PFSK-1 (cell line): ENCODE measurements at regions not wholly inside any gene's neighbourhood (a gene's known extent, or its start where the extent isn't known, plus 50 kb on each side); places are given as distances from the start of the nearest gene placed in this dataset.

ENCODE experiments used
- FOXP2 ChIP-seq: optimal IDR thresholded peaks from 2 replicates; pipeline ENCODE3; 2011; ENCODE audit warnings: borderline replicate concordance, control low read depth, inconsistent platforms; ENCODE audit not compliant: insufficient read depth; ENCODE audit errors: extremely low read length, extremely low read depth
- POLR2AphosphoS5 ChIP-seq: IDR thresholded peaks from 2 replicates; pipeline ENCODE4 v1.6.1; 2012; ENCODE audit warnings: low read depth, mild to moderate bottlenecking, control low read depth, low read length, moderate library complexity
- SIN3A ChIP-seq: IDR thresholded peaks from 2 replicates; pipeline ENCODE4 v1.6.1; 2012; ENCODE audit warnings: mild to moderate bottlenecking, low read length, moderate library complexity, borderline replicate concordance; ENCODE audit not compliant: insufficient read depth
- TAF1 ChIP-seq: IDR thresholded peaks from 2 replicates; pipeline ENCODE4 v1.6.1; 2012; ENCODE audit warnings: low read length, control low read depth, borderline replicate concordance; ENCODE audit not compliant: insufficient read depth
- TF ChIP-seq, protein P1 (sequence below), 2 experiments: IDR thresholded peaks; 2 replicates each; pipeline versions ENCODE4 v1.6.1 to v1.8.0; 2011 to 2012; ENCODE audit warnings: low read depth in 2 of 2, low read length in 2 of 2, control low read depth in 1 of 2, inconsistent platforms in 1 of 2, mild to moderate bottlenecking in 1 of 2, moderate library complexity in 1 of 2; ENCODE audit not compliant: insufficient read depth in 1 of 2

DNA sequence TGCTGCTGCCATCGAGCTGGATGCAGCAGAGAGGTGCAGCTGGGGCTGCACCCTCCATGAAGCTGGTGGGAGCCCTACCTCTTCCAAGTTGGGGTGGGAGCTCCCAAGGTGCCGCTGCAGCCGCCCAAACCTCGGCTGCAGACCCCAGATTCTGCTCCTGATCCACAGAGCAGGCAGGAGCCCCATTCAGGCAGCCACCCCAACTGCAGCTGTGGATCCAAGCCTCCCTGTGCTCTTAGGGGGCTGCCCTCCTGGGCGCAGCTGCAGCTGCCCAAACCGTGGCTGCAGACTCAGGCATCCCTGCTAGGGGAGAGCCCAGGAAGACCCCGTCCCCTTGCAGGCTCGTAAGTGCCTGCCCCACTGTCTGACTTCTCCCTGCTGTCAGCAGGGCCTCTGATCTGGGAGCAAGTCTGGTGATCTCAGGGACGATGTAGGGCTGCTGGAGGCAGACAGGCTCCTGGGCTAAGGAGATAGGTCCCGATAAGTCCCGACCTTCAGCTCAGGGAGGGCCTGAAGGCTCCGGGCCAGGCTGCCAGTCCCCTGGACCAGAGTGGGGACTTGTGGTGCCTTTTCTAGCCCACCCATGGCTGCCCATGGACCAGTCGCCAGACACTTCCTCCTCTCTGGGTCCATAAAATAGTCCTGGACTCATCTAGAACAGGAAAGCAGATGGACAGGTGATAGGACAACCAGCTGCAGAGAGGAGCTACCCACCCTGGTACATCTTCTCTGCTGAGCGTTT, 767.1 kb upstream of the CDH7 start:
- no peak for TF ChIP-seq FOXP2
- TF ChIP-seq SIN3A = no peak
- TF ChIP-seq, protein P1, sequence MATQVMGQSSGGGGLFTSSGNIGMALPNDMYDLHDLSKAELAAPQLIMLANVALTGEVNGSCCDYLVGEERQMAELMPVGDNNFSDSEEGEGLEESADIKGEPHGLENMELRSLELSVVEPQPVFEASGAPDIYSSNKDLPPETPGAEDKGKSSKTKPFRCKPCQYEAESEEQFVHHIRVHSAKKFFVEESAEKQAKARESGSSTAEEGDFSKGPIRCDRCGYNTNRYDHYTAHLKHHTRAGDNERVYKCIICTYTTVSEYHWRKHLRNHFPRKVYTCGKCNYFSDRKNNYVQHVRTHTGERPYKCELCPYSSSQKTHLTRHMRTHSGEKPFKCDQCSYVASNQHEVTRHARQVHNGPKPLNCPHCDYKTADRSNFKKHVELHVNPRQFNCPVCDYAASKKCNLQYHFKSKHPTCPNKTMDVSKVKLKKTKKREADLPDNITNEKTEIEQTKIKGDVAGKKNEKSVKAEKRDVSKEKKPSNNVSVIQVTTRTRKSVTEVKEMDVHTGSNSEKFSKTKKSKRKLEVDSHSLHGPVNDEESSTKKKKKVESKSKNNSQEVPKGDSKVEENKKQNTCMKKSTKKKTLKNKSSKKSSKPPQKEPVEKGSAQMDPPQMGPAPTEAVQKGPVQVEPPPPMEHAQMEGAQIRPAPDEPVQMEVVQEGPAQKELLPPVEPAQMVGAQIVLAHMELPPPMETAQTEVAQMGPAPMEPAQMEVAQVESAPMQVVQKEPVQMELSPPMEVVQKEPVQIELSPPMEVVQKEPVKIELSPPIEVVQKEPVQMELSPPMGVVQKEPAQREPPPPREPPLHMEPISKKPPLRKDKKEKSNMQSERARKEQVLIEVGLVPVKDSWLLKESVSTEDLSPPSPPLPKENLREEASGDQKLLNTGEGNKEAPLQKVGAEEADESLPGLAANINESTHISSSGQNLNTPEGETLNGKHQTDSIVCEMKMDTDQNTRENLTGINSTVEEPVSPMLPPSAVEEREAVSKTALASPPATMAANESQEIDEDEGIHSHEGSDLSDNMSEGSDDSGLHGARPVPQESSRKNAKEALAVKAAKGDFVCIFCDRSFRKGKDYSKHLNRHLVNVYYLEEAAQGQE (IDR thresholded peaks at IDR 0.05; ENCODE audit: insufficient read depth in 1 of 2, low read depth in 2 of 2, low read length in 2 of 2) = no peak
- TF ChIP-seq TAF1 = no peak
- no peak for TF ChIP-seq POLR2AphosphoS5
